A673 (cell line): ENCODE measurements at regions not wholly inside any gene's neighbourhood (a gene's known extent, or its start where the extent isn't known, plus 50 kb on each side); places are given as distances from the start of the nearest gene placed in this dataset.

ENCODE experiments used
- BruUV-seq: library from RNA; stranded (reverse); fragments of 400-500 nt; replicated peaks from 2 replicates; lab custom pipeline; 2021; lab: Mats Ljungman, UMichigan
- CTCF ChIA-PET: fragments of 300-600 bp; sonication (Branson Sonifier 250); formaldehyde crosslinking; loops from one replicate; lab custom pipeline; 2022; ENCODE audit warnings: antibody characterized with exemption; lab: Charles Lee
- POLR2A ChIA-PET: fragments of 300-600 bp; sonication (Branson Sonifier 250); formaldehyde crosslinking; loops from one replicate; lab custom pipeline; 2022; ENCODE audit warnings: antibody characterized with exemption; ENCODE audit not compliant: low non-redundant PET; lab: Charles Lee
- DNase-seq: peaks from one replicate; pipeline ENCODE4 v3.0.0-alpha.2; 2015; ENCODE audit warnings: low spot score
- H3K27ac ChIP-seq: fragments of 200-600 bp; sonication (generic); 2 replicates; pipeline ENCODE4 v1.5.1; 2016; ENCODE audit warnings: mixed run types, low read depth, mild to moderate bottlenecking, mixed read lengths, antibody characterized with exemption, low read length; ENCODE audit not compliant: poor library complexity, severe bottlenecking
- H3K27me3 ChIP-seq: fragments of 200-600 bp; sonication (generic); replicated peaks from 2 replicates; pipeline ENCODE4 v1.6.1; 2017; ENCODE audit warnings: mixed run types, low read depth, mild to moderate bottlenecking, mixed read lengths, antibody characterized with exemption, low read length; ENCODE audit not compliant: insufficient read depth, poor library complexity
- H3K36me3 ChIP-seq: fragments of 200-600 bp; sonication (generic); 2 replicates; pipeline ENCODE4 v1.6.1; 2016; ENCODE audit warnings: mixed run types, mild to moderate bottlenecking, mixed read lengths, antibody characterized with exemption, low read length; ENCODE audit not compliant: insufficient read depth, poor library complexity, severe bottlenecking
- H3K4me1 ChIP-seq: fragments of 200-600 bp; sonication (generic); 2 replicates; pipeline ENCODE4 v1.6.1; 2017; ENCODE audit warnings: mixed run types, mild to moderate bottlenecking, mixed read lengths, antibody characterized with exemption, low read length; ENCODE audit not compliant: insufficient read depth, poor library complexity, severe bottlenecking
- H3K4me3 ChIP-seq: fragments of 200-600 bp; sonication (generic); 2 replicates; pipeline ENCODE4 v1.5.1; 2016; ENCODE audit warnings: low read depth, mixed run types, mild to moderate bottlenecking, mixed read lengths, low read length; ENCODE audit not compliant: poor library complexity, severe bottlenecking
- H3K9me3 ChIP-seq: fragments of 200-600 bp; sonication (generic); 2 replicates; pipeline ENCODE4 v1.6.1; 2016; ENCODE audit warnings: mixed run types, low read depth, mild to moderate bottlenecking, mixed read lengths, antibody characterized with exemption, low read length; ENCODE audit not compliant: poor library complexity, severe bottlenecking
- CTCF ChIP-seq: fragments of 300-800, 200-600 bp; sonication (generic); conservative IDR thresholded peaks from 2 replicates; pipeline ENCODE4 v1.5.1; 2017; ENCODE audit warnings: low read depth, mild to moderate bottlenecking, antibody characterized with exemption, low read length, moderate library complexity, mixed read lengths
- EZH2 ChIP-seq: fragments of 200-600 bp; sonication (generic); IDR thresholded peaks from 2 replicates; pipeline ENCODE4 v1.6.1; 2017; ENCODE audit warnings: borderline replicate concordance, low read depth, mild to moderate bottlenecking, mixed read lengths, antibody characterized with exemption, low read length; ENCODE audit not compliant: poor library complexity, severe bottlenecking
- intact Hi-C: fragments of 100-400 bp; cut with micrococcal nuclease; formaldehyde crosslinking; loops from one replicate; pipeline ENCODE4 v1.10.0; 2022; ENCODE audit not compliant: unreplicated experiment

- DNase-seq = no peak
- no peak for TF ChIP-seq CTCF
- no peak for TF ChIP-seq EZH2
- ChIA-PET CTCF (no interaction called here), POLR2A (no interaction called here)
- Histone ChIP-seq H3K4me3 (no peak overlapping the region), H3K4me1 (no peaks in the 10 kb centered on the region), H3K27me3 (no peaks in the 10 kb centered on the region), H3K9me3 (peaks cover 7% of the 10 kb centered on the region), H3K27ac (no peak overlapping the region), H3K36me3 (no peaks in the 10 kb centered on the region)
- intact Hi-C loops = no loop called here
- BruUV-seq = no TSS peak
Measured at GRCh38 chr15:54850101-54850500, 346.6 kb downstream of the RSL24D1 start.

- H3K9me3 ChIP-seq = peaks cover 7% of the 10 kb centered on the region
- H3K27me3 ChIP-seq = no peaks in the 10 kb centered on the region
- H3K4me3 ChIP-seq = no peak overlapping the region
- TF ChIP-seq EZH2 = no peak
- TF ChIP-seq CTCF = no peak
- POLR2A ChIA-PET = no interaction called here
- no TSS peak for BruUV-seq
- intact Hi-C loops = no loop called here
- no peak for DNase-seq
- CTCF ChIA-PET = no interaction called here
- H3K4me1 ChIP-seq = no peaks in the 10 kb centered on the region
- H3K36me3 ChIP-seq = no peaks in the 10 kb centered on the region
- H3K27ac ChIP-seq = no peak overlapping the region
Measured at GRCh38 chr15:54843006-54843405, 353.7 kb downstream of the RSL24D1 start.

DNA sequence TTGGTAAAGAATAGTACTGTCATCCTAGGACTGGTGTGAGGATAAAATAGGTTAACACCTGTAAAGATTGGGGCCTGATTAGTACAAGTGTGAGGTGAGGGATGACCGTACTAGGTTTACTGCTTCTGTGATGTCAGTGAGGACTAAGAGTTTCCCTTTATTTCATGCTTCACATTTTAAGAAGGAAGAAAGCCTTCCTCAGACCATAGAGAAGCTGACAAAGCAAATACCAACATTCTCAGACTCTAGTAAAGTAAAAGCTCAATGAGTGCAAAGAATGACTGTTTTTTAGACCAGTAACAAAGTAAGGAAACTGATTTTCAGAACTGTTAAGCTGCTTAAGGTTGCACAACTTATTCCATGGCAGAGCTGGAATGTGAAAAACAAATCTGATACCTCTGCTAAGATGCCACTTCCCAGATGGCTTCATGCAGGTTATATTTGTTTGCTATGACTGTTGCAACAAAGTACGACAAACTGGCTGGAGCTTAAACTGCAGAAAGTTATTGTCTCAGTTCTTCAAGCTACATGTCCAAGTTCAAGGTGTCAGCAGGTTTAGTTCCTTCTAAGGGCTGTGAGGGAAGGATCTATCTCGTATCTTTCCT is 354.9 kb downstream of the RSL24D1 start:
- no peaks in the 10 kb centered on the region for H3K36me3 ChIP-seq
- intact Hi-C loops = no loop called here
- BruUV-seq = no TSS peak
- H3K4me3 ChIP-seq = no peak overlapping the region
- H3K9me3 ChIP-seq = no peaks in the 10 kb centered on the region
- no peaks in the 10 kb centered on the region for H3K27me3 ChIP-seq
- no peak for DNase-seq
- CTCF ChIA-PET = no interaction called here
- TF ChIP-seq CTCF (no peak), EZH2 (no peak)
- POLR2A ChIA-PET = no interaction called here
- no peaks in the 10 kb centered on the region for H3K4me1 ChIP-seq
- H3K27ac ChIP-seq = no peak overlapping the region
